H9 (cell line): ENCODE measurements at regions not wholly inside any gene's neighbourhood (a gene's known extent, or its start where the extent isn't known, plus 50 kb on each side); places are given as distances from the start of the nearest gene placed in this dataset.

Source experiments
- DNase-seq: peaks from one replicate; pipeline ENCODE4 v3.0.0-alpha.2; 2017
- H2AFZ ChIP-seq: one replicate; pipeline ENCODE4 v1.6.1; 2013; ENCODE audit warnings: mild to moderate bottlenecking, low read length, control low read depth, moderate library complexity
- H2AK5ac ChIP-seq: 2 replicates; pipeline ENCODE4 v1.6.1; 2013; ENCODE audit warnings: low read length, control low read depth, mixed read lengths; ENCODE audit not compliant: insufficient read length
- H2BK120ac ChIP-seq: one replicate; pipeline ENCODE4 v1.6.1; 2013; ENCODE audit warnings: low read depth, mild to moderate bottlenecking, low read length, control low read depth, inconsistent platforms; ENCODE audit not compliant: poor library complexity, severe bottlenecking
- H2BK12ac ChIP-seq: 2 replicates; pipeline ENCODE4 v1.6.1; 2013; ENCODE audit warnings: low read length, control low read depth, mixed read lengths, low read depth; ENCODE audit not compliant: insufficient read length
- H2BK15ac ChIP-seq: 2 replicates; pipeline ENCODE4 v1.6.1; 2013; ENCODE audit warnings: low read depth, low read length, control low read depth
- H2BK20ac ChIP-seq: one replicate; pipeline ENCODE4 v1.6.1; 2013; ENCODE audit warnings: low read depth, mild to moderate bottlenecking, low read length, control low read depth, inconsistent platforms; ENCODE audit not compliant: poor library complexity, severe bottlenecking
- H2BK5ac ChIP-seq: 2 replicates; pipeline ENCODE4 v1.6.1; 2013; ENCODE audit warnings: low read length, control low read depth, mixed read lengths; ENCODE audit not compliant: insufficient read length
- H3K14ac ChIP-seq: 2 replicates; pipeline ENCODE4 v1.6.1; 2013; ENCODE audit warnings: low read length, control low read depth; ENCODE audit not compliant: insufficient read depth
- H3K18ac ChIP-seq: 2 replicates; pipeline ENCODE4 v1.6.1; 2013; ENCODE audit warnings: low read depth, mild to moderate bottlenecking, mixed read lengths, low read length, control low read depth; ENCODE audit not compliant: insufficient read length
- H3K23ac ChIP-seq: 2 replicates; pipeline ENCODE4 v1.6.1; 2013; ENCODE audit warnings: low read length, control low read depth, mixed read lengths, low read depth; ENCODE audit not compliant: insufficient read length
- H3K23me2 ChIP-seq: 2 replicates; pipeline ENCODE4 v1.6.1; 2013; ENCODE audit warnings: low read depth, mild to moderate bottlenecking, mixed read lengths, low read length, control low read depth; ENCODE audit not compliant: insufficient read length, poor library complexity, severe bottlenecking
- H3K27ac ChIP-seq: 2 replicates; pipeline ENCODE4 v1.5.1; 2013; ENCODE audit warnings: low read length, control low read depth, mixed read lengths, low read depth; ENCODE audit not compliant: insufficient read length
- H3K27me3 ChIP-seq: 2 replicates; pipeline ENCODE4 v1.6.1; 2013; ENCODE audit warnings: low read length, control low read depth, inconsistent platforms; ENCODE audit not compliant: insufficient read depth
- H3K4ac ChIP-seq: 2 replicates; pipeline ENCODE4 v1.6.1; 2013; ENCODE audit warnings: low read depth, mild to moderate bottlenecking, control low read depth, inconsistent platforms, low read length, moderate library complexity
- H3K4me1 ChIP-seq: 2 replicates; pipeline ENCODE4 v1.6.1; 2013; ENCODE audit warnings: low read length, control low read depth, inconsistent platforms; ENCODE audit not compliant: insufficient read depth
- H3K4me2 ChIP-seq: 2 replicates; pipeline ENCODE4 v1.6.1; 2013; ENCODE audit warnings: low read length, control low read depth, mixed read lengths; ENCODE audit not compliant: insufficient read length, insufficient read depth
- H3K56ac ChIP-seq: 2 replicates; pipeline ENCODE4 v1.6.1; 2013; ENCODE audit warnings: low read depth, mild to moderate bottlenecking, mixed read lengths, low read length, control low read depth; ENCODE audit not compliant: insufficient read length
- H3K79me1 ChIP-seq: 2 replicates; pipeline ENCODE4 v1.6.1; 2013; ENCODE audit warnings: low read depth, mild to moderate bottlenecking, moderate library complexity, low read length, control low read depth, inconsistent platforms; ENCODE audit not compliant: insufficient read depth, poor library complexity, severe bottlenecking
- H3K79me2 ChIP-seq: 2 replicates; pipeline ENCODE4 v1.6.1; 2013; ENCODE audit warnings: low read length, control low read depth, inconsistent platforms; ENCODE audit not compliant: insufficient read depth
- H3K9ac ChIP-seq: 2 replicates; pipeline ENCODE4 v1.6.1; 2013; ENCODE audit warnings: low read length, control low read depth, mixed read lengths; ENCODE audit not compliant: insufficient read length; ENCODE audit errors: extremely low read depth
- H3K9me3 ChIP-seq: one replicate; pipeline ENCODE4 v1.6.1; 2013; ENCODE audit warnings: low read depth, low read length, inconsistent platforms; ENCODE audit not compliant: control insufficient read depth
- H3T11ph ChIP-seq: one replicate; pipeline ENCODE4 v1.6.1; 2013; ENCODE audit warnings: mild to moderate bottlenecking, low read length, control low read depth, inconsistent platforms
- H4K20me1 ChIP-seq: one replicate; pipeline ENCODE4 v1.6.1; 2013; ENCODE audit not compliant: control insufficient read depth, insufficient read length, insufficient read depth
- H4K5ac ChIP-seq: 2 replicates; pipeline ENCODE4 v1.6.1; 2013; ENCODE audit warnings: low read depth, mild to moderate bottlenecking, mixed read lengths, low read length, control low read depth; ENCODE audit not compliant: insufficient read length
- H4K8ac ChIP-seq: replicated peaks from 2 replicates; pipeline ENCODE4 v1.6.1; 2013; ENCODE audit warnings: low read length, control low read depth, mixed read lengths, low read depth; ENCODE audit not compliant: insufficient read length
- H4K91ac ChIP-seq: 2 replicates; pipeline ENCODE4 v1.6.1; 2013; ENCODE audit warnings: low read depth, mild to moderate bottlenecking, moderate library complexity, mixed read lengths, low read length, control low read depth; ENCODE audit not compliant: insufficient read length
- H3K27ac Mint-ChIP-seq, 3 experiments: 2 replicates in 2 of 3; 3 replicates in 1 of 3; pipeline ENCODE4 v1.8.0; 2020 to 2021; ENCODE audit warnings: mixed read lengths in 3 of 3, mild to moderate bottlenecking in 1 of 3, moderate library complexity in 1 of 3
- H3K27me3 Mint-ChIP-seq: 2 replicates; pipeline ENCODE4 v1.8.0; 2021; ENCODE audit warnings: low read depth, mild to moderate bottlenecking, moderate library complexity, mixed read lengths
- H3K36me3 Mint-ChIP-seq, 3 experiments: 2 replicates in 2 of 3; 3 replicates in 1 of 3; pipeline ENCODE4 v1.8.0; 2020 to 2021; ENCODE audit warnings: low read depth in 3 of 3, mixed read lengths in 3 of 3; ENCODE audit not compliant: insufficient read depth in 1 of 3
- H3K4me1 Mint-ChIP-seq, 2 experiments: 2 replicates each; pipeline ENCODE4 v1.8.0; 2020; ENCODE audit warnings: mixed read lengths in 2 of 2
- H3K4me3 Mint-ChIP-seq, 2 experiments: 2 replicates in 1 of 2; 3 replicates in 1 of 2; pipeline ENCODE4 v1.8.0; 2020 to 2021; ENCODE audit warnings: mild to moderate bottlenecking in 2 of 2, mixed read lengths in 2 of 2, moderate library complexity in 1 of 2
- H3K9me3 Mint-ChIP-seq, 2 experiments: 2 replicates in 1 of 2; 3 replicates in 1 of 2; pipeline ENCODE4 v1.8.0; 2020; ENCODE audit warnings: mild to moderate bottlenecking in 2 of 2, mixed read lengths in 2 of 2, moderate library complexity in 1 of 2
- WGBS: extraction: QIAGEN DNeasy Blood & Tissue Kit; methylation state at CpG from one replicate; pipeline ENCODE4 v1.1.7; 2013; ENCODE audit warnings: missing lambda C conversion rate, low lambda C conversion rate, mixed read lengths; ENCODE audit not compliant: insufficient read length; ENCODE audit errors: extremely low coverage; 5-methylcytosine and 5-hydroxymethylcytosine counted together
- TF ChIP-seq, protein P1 (sequence below): fragments of 200-600 bp; sonication (generic); conservative IDR thresholded peaks from 3 replicates; pipeline ENCODE4 v1.8.0; 2021; ENCODE audit warnings: antibody characterized with exemption, mild to moderate bottlenecking

DNA sequence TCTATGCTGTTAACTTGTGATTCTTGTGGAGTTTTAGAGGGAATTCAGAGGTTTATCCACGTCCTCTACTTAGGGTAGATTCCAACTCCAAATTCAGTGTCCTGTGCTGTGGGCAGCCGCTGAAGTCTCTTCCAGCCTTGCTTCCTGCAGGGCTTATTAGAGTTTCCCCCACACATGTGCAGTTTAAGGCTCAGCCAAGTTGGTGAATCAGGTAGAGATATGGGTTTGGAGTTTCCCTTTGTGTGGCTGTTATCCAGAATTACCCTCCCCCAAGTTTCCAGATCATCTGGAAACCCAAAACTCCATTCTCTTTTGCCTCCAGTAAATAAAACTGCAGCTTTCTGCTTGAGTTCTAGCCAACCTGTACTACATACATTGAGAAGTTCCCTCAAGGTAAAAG, 853.7 kb downstream of the GALC start:
- Mint-ChIP-seq H3K4me3 (no peak overlapping the region), H3K36me3 (no peaks in the 10 kb centered on the region), H3K27me3 (peaks cover 35% of the 10 kb centered on the region), H3K4me1 (no peaks in the 10 kb centered on the region), H3K9me3 (no peaks in the 10 kb centered on the region; a peak in 1 of 5 replicates), H3K27ac (no peak overlapping the region)
- Histone ChIP-seq H2BK5ac (no peak overlapping the region), H2AFZ (no peak overlapping the region), H3K9me3 (no peaks in the 10 kb centered on the region), H3K4ac (no peak overlapping the region), H3K14ac (no peak overlapping the region), H3K23ac (no peak overlapping the region), H2AK5ac (no peak overlapping the region), H2BK120ac (no peak overlapping the region), H3K23me2 (no peaks in the 10 kb centered on the region), H3K18ac (no peak overlapping the region), H3K79me2 (no peaks in the 10 kb centered on the region), H3K4me2 (no peak overlapping the region), H3T11ph (no peak overlapping the region), H4K91ac (no peak overlapping the region), H4K5ac (no peak overlapping the region), H2BK20ac (no peak overlapping the region), H3K79me1 (no peaks in the 10 kb centered on the region), H3K56ac (no peak overlapping the region), H4K8ac (no peak overlapping the region), H3K9ac (no peak overlapping the region), H2BK15ac (no peak overlapping the region), H3K27me3 (no peaks in the 10 kb centered on the region), H4K20me1 (no peaks in the 10 kb centered on the region), H3K27ac (no peak overlapping the region), H3K4me1 (no peaks in the 10 kb centered on the region), H2BK12ac (no peak overlapping the region)
- no peak for DNase-seq
- no CpG with 5 or more reads among the region's 2 CpGs for WGBS
- TF ChIP-seq, protein P1, sequence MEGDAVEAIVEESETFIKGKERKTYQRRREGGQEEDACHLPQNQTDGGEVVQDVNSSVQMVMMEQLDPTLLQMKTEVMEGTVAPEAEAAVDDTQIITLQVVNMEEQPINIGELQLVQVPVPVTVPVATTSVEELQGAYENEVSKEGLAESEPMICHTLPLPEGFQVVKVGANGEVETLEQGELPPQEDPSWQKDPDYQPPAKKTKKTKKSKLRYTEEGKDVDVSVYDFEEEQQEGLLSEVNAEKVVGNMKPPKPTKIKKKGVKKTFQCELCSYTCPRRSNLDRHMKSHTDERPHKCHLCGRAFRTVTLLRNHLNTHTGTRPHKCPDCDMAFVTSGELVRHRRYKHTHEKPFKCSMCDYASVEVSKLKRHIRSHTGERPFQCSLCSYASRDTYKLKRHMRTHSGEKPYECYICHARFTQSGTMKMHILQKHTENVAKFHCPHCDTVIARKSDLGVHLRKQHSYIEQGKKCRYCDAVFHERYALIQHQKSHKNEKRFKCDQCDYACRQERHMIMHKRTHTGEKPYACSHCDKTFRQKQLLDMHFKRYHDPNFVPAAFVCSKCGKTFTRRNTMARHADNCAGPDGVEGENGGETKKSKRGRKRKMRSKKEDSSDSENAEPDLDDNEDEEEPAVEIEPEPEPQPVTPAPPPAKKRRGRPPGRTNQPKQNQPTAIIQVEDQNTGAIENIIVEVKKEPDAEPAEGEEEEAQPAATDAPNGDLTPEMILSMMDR, result no peak
